ENCODE measurements at regions not wholly inside any gene's neighbourhood (a gene's known extent, or its start where the extent isn't known, plus 50 kb on each side); places are given as distances from the start of the nearest gene placed in this dataset.

DNA sequence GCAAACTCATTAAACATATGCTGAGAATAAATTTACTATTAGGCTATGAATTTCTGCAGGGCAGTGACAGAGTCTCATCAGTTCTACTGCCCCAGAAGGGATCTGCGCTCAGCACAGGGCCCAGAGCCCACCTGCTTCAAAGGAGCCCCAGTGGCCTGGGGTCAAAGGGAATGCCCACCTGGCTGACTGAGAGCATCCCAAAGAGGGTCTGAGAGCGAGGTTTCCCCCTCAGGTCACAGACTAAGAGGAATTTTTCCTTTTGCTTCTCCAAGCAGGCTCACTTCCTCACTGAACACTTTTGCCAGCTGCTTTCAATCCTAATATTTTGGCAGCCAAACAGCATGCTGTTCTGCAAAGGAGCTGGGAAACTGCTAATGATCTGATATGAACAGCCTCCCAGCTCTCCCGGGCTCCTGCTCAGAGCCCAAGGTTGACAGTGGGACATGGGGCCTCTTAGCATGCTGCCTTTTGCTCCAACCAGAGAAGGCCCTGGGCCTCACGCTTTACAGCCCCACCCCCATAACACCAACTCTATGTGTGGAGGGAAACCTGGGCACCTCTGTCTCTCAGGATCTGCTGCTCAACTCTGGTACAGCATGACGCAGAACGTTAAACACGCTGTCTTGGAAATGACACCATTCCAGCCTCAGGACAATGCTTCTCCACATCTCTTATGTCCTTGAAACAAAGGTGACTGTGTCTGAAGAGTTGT is 70.7 kb upstream of the SYT6 start:
- DNase-seq (ENCODE audit: low read depth) = no peak

DNA sequence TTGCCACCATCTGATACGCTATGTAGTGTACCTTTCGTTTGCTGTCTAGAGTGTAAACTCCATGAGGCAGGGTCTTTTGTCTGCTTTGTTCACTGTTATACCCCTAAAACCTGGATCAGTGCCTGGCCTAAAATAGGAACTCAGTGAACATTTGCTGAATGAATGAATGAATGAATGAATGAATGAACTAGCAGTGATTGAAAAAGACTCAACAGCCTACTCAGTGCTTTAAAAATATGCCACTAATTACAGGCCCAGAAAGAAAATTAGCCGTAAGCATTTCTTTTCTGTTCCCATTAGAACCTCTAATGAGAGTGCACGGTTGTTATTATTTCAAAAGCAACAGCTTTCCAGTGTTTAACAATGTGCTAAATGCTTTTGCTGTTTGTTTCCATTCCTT is 69.3 kb upstream of the SYT6 start:
- DNase-seq (ENCODE audit: low read depth) = no peak

DNA sequence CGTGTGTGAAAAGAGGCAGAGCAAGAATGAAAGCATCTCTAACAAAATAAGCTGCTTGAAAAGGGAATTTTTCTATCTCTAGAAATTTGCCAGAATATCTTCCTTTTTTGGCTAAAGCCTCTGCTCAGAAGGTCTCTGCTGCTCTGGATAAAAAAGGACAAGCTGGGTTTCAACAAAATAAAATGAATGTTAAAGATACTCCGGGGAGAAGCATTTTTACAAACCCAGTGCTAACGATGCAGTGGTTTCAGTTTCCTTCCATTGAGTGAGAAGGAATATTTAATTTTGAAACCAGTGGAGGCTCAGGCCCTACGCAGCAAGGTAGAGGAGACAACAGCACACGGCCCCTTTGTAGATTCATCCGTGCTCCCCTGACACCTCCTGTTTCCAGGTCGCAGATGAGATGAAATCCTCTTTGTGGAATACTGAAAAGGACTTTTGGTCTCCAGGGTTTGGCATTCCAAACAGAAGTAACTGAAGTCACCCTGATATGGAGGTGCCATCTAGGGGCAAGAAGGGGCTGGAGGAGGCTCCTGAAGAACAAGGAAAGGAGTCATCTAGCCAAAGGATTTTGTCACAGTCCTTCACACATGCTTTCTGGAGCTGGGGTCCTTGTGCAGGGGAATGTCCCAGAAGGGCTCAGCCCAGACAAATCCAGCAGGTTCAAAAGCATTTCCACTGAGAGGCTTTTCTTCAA is 65.7 kb upstream of the SYT6 start:
- no peak for DNase-seq (ENCODE audit: low read depth)

DNA sequence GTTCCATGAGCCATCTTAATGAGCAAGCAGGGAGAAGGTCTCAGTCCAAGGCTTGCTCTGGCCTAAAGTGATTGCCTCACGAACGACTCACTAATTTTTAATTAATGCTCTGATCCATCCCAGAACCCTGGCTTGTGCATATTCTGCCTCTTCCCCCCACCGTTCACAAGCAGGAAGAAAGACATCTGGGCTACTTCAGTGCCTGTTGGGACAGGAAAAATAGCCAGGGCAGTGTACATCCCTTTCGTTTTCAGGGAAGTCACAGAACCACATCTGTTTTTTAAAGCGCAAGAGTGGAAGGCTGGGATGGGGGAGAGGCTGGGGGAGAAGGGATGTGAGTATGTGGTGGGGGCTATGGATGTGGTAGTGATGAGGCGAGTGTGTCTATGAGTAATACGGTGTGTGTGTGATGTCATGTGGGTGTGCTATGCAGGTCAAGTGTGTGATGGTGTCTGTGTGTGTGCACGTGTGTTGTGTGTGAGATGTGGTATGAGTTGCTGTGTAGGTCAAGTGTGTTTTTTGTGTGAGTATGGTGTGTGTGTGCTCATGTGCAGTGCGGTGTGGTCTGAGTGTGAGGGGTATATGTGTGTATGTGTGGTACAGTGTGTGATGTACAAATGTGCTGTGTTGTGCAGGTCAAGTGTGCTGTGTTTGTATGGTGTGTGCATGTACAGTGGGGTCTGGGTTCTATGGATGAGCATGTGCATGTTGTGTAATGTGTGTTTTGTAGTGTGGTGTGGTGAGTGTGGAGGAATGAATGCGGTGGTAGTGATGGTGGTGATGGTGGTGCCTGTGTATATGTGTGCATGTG is 64.9 kb upstream of the SYT6 start:
- DNase-seq (ENCODE audit: low read depth) = no peak

DNA sequence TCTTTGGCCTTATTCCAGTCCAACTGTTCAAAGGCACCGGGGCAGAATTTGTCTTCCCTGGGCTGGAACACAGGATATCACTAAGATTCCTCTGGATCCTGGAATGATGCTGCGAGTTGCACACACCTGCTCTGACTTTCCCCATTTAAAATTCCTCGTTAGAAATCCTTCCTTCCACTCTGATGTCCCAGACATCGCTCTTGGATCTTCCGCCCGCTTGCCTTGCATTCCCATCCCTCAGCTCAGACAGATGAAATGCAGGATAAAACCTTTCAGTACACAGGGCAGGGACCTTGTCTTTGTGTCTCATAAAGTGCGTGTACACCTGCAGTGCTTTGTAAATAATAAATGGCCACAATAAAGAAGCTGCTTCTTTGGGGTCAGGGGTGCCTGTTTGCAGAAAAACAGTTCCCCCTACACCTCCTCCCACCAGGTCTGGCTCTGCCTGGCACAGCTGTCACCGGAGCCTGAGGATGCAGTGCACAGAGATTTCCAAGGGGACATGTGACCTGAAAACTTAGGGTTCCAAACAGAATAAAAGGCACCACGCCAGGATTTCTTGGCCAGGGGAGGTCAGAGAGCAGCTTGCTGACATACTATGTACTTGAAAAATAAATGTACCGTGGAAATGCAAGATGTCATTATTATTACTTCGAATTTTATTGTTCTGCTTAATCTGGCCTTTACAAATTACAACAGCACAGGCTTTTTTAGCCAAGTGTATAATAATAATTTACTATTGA is 62.9 kb upstream of the SYT6 start:
- DNase-seq (ENCODE audit: low read depth) = no peak

DNA sequence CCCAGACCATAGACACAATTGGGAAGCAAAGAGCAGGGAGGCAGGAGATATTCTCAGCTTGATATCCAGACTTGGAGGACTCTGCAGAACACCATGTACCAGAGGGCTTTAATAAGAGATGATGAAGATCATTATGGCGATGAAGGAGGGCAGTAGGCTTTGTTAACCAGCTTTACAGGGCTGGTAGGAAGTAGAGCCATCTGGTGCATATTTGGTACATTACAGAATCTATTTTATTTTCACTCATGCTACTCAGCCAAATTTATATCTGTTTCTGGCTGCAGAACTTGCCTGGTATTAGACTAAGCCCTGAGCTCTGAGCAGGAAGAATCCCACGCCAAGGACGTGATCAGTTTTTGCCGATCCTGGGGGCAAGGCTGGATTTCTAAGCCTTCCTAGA is 61.8 kb upstream of the SYT6 start:
- no peak for DNase-seq (ENCODE audit: low read depth)

DNA sequence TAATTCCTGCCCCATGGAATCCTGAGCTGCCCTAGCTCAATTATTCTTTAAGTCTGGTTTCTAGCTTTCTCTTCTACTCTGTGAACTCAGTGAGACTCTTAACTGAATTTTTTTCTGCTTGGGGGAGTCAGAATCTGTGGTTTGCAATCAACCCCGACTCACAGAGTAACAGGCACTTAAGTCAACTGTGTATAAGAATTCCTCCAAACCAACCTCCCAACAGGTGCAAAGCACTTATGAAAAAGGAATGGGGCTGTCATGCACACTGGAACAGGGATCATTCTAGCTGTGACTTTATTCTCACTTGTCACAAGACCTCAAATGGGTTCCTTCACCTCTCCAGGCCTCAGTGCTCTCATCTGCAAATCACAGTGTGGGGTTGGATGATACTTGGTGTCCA is 60.3 kb upstream of the SYT6 start:
- no peak for DNase-seq (ENCODE audit: low read depth)

DNA sequence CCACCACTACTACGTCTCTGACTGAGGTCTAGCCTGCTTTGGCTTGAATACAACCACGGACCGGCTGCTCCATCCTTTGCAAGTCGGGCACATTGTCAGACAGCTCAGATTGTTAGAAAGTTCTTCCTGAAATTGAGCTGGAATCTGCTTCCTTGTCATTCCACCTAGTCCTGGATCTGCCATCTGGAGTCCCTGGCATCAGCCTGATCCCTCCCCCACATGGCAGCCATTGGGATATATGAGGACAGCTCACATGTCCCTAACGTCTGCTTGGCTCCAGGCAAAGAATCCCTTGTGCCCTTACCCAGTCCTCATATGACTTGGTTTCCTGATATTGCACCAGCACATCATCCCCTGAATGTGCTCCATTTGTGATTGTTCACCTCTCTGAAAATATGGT is 56.3 kb upstream of the SYT6 start:
- DNase-seq (ENCODE audit: low read depth) = no peak

DNA sequence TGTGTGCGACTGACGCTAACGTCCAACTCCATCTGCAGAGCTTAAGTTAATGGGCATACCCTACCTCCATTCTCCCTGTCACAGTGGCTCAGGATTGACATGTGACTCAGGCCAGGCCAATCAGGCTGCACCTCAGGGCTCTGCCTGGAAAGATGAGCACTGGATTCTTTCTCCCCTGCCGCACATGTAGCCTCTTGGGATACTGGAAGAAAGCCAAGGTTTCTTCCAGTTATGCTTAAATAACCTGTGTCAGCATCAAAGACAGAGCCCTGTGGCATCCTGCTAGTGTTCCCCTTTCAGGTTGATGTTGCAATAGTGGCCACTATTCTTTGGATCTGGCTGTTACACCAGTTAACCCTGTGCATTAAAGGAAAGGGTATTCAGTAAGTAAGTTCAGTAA is 55.0 kb upstream of the SYT6 start:
- no peak for DNase-seq (ENCODE audit: low read depth)

DNA sequence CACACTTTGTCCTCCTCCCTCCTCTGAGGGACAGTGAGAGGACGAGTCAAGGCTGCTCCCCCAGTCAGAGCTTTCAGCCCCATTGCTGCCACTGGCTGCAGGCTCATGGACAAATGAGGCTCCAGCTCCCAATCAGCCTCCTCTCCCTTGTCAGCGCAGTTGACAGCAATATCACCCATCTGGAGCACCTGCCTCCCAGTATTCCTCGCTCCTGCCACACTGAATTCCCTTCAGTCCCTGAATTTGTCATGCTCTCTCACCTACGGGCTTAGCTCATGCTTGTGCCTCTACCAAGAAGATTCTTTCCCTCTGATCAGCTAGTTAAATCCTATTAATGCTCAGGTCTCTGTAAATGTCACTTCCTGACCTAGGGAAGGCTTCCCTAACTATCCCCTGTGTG is 54.4 kb upstream of the SYT6 start:
- DNase-seq (ENCODE audit: low read depth) = no peak

DNA sequence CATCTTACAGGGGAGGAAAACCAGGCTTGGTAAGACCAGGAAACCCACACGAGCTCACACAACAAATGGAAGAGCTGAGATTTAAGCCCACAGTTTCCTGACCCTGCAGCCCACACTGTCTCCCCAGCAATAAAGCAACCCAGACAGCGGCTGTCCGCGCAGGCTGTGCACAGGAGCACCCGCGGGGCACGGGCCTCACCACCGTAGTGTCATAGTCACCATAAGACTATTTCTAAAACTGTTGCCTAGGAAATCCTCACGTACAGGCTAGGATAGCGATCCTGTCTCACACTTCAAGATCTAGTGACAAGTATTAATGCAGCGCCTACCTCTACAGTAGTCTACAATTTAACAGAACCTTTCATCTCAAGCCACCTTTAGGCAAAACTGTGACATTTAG is 54.0 kb upstream of the SYT6 start:
- DNase-seq (ENCODE audit: low read depth) = no peak

DNA sequence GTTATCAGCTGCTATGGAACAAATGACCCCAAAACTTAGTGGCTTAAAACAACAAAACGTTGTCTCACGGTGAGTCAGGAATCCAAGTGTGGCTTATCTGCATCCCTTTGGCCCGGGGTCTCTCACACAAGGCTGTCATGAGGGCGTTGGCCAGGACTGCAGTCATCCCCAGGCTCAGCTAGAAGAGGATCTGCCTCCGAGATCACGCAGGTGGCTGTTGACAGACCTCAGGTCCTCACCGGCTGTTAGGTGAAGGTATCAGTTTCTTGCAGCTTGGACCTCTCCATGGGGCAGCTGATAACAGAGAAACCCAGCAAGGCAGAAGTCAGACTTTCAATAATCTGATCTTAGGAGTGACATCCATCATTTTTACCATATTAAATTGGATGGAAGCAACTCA is 52.7 kb upstream of the SYT6 start:
- no peak for DNase-seq (ENCODE audit: low read depth)

DNA sequence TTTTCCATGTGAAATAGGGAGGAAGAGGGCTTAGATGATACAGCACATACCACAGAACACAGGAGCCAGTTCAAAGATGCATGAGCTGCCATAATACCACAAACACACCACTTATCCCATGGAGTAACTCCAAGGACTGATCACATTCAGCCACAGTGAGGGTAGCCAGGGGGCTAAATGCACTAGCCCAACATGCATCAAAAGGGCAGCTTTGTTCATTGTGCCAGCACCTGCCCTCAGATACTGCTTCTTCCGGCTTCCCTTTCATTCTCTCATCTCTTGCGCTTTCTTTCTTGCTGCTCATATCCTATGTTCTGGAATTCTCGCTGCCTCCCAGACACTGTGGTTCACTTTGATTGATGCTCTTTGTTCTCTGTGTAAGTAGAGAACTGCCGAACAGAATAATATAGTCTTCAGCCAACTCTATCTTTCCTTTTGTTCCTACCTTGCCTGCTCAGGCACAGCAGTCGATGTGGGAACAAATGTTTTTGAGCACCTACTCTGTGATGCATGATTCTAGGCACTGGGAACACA is 50.0 kb upstream of the SYT6 start:
- no peak for DNase-seq (ENCODE audit: low read depth)
